ENCODE measurements at regions not wholly inside any gene's neighbourhood (a gene's known extent, or its start where the extent isn't known, plus 50 kb on each side); places are given as distances from the start of the nearest gene placed in this dataset.

DNA sequence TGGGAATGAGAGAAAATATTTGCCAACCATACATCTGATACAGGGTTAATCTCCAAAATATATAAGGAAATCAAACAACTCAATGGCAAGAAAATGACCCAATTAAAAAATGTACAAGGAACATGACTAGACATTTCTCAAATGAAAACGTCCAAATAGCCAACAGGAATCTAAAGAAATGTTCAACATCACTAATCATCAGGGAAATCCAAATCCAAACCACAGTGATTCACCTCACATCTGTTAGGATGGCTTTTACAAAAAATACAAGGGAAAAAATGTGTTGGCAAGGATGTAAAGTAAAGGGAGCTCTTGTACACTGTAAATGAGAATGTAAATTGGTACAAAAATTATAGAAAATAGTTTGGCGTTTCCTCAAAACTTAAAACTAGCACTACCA, 54.7 kb upstream of the ZRANB2 start:
- TF ChIP-seq, protein P1, sequence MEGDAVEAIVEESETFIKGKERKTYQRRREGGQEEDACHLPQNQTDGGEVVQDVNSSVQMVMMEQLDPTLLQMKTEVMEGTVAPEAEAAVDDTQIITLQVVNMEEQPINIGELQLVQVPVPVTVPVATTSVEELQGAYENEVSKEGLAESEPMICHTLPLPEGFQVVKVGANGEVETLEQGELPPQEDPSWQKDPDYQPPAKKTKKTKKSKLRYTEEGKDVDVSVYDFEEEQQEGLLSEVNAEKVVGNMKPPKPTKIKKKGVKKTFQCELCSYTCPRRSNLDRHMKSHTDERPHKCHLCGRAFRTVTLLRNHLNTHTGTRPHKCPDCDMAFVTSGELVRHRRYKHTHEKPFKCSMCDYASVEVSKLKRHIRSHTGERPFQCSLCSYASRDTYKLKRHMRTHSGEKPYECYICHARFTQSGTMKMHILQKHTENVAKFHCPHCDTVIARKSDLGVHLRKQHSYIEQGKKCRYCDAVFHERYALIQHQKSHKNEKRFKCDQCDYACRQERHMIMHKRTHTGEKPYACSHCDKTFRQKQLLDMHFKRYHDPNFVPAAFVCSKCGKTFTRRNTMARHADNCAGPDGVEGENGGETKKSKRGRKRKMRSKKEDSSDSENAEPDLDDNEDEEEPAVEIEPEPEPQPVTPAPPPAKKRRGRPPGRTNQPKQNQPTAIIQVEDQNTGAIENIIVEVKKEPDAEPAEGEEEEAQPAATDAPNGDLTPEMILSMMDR (IDR thresholded peaks at IDR 0.05; ENCODE audit: insufficient read depth, low read length, severe bottlenecking) = no peak
- DNase-seq (ENCODE audit: low read depth) (no peak), FAIRE-seq (no peak)
- Histone ChIP-seq H3K4me3 (ENCODE audit: low read depth, low read length) (no peak overlapping the region), H3K36me3 (ENCODE audit: control insufficient read depth, insufficient read depth, low read length) (no peaks in the 10 kb centered on the region), H3K27me3 (ENCODE audit: control insufficient read depth, insufficient read depth, low read length) (no peaks in the 10 kb centered on the region)
